Uterus (tissue), 2 donors: ENCODE measurements at regions not wholly inside any gene's neighbourhood (a gene's known extent, or its start where the extent isn't known, plus 50 kb on each side); places are given as distances from the start of the nearest gene placed in this dataset.

Source experiments
- POLR2A ChIP-seq, 2 donors: fragments of 450-650 bp; IDR thresholded peaks; one replicate each; pipeline ENCODE4 v1.6.1; 2016; ENCODE audit warnings: antibody characterized with exemption in 2 of 2, mild to moderate bottlenecking in 1 of 2, moderate library complexity in 1 of 2
- TF ChIP-seq, protein P1 (sequence below), 4 experiments: fragments of 200-600 bp in 2 of 4; fragments of 450-650 bp in 2 of 4; sonication (generic) in 2 of 4; IDR thresholded peaks; one replicate each; pipeline ENCODE4 v1.5.1; 2016 to 2019; ENCODE audit warnings: antibody characterized with exemption in 4 of 4, mild to moderate bottlenecking in 2 of 4, moderate library complexity in 1 of 4

DNA sequence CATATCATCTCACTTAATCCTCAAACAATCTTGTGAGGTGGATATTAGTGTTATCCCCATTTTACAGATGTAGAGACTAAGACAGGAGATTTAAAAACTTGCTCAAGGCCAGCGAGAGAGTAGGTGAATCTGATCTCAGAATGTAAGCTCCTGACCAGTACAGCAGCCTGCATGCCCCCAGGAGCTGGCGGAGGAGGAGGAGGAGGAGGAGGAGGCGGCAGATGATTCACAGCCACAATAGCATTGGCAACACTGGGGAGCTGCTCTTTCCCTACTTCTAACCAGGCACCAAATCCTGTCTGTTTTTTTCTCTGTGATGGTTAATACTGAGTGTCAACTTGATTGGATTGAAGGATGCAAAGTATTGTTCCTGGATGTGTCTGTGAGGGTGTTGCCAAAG lies 243.2 kb downstream of the ATG4C start:
- TF ChIP-seq, protein P1, sequence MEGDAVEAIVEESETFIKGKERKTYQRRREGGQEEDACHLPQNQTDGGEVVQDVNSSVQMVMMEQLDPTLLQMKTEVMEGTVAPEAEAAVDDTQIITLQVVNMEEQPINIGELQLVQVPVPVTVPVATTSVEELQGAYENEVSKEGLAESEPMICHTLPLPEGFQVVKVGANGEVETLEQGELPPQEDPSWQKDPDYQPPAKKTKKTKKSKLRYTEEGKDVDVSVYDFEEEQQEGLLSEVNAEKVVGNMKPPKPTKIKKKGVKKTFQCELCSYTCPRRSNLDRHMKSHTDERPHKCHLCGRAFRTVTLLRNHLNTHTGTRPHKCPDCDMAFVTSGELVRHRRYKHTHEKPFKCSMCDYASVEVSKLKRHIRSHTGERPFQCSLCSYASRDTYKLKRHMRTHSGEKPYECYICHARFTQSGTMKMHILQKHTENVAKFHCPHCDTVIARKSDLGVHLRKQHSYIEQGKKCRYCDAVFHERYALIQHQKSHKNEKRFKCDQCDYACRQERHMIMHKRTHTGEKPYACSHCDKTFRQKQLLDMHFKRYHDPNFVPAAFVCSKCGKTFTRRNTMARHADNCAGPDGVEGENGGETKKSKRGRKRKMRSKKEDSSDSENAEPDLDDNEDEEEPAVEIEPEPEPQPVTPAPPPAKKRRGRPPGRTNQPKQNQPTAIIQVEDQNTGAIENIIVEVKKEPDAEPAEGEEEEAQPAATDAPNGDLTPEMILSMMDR (IDR thresholded peaks at IDR 0.05), result no peak
- no peak for TF ChIP-seq POLR2A (IDR thresholded peaks at IDR 0.05)
